GM12874 (cell line): ENCODE measurements at regions not wholly inside any gene's neighbourhood (a gene's known extent, or its start where the extent isn't known, plus 50 kb on each side); places are given as distances from the start of the nearest gene placed in this dataset.

Source experiments
- TF ChIP-seq, protein P1 (sequence below): IDR thresholded peaks from 2 replicates; pipeline ENCODE4 v1.5.1; 2011; ENCODE audit warnings: low read depth, mild to moderate bottlenecking, control low read depth, low read length, moderate library complexity; ENCODE audit not compliant: insufficient read depth

DNA sequence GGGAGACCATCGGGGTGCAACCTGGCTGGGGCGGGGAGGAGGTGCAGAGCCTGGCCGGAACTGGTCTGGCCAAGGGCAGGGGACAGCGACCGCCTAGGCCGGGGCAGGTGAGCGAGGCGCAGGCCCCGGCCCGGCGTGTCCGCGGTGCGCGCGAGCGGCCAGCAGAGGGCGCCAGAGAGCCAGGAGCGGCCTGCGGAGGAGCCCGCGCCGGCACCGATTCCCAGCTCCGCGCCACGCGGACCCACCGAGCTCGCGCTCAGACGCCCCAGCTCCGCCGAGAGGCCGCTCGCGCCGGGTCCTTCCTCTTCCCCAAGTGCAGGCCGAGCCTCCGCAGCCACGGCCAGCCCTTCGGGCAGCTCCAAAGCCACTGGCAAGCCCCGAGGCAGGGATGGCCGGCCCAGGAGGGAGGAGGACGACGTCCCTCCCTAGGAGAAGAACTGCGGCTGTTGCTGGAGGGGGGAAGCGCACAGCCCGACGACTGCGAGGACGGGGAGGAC lies 128.9 kb upstream of the HMX1 start:
- TF ChIP-seq, protein P1, sequence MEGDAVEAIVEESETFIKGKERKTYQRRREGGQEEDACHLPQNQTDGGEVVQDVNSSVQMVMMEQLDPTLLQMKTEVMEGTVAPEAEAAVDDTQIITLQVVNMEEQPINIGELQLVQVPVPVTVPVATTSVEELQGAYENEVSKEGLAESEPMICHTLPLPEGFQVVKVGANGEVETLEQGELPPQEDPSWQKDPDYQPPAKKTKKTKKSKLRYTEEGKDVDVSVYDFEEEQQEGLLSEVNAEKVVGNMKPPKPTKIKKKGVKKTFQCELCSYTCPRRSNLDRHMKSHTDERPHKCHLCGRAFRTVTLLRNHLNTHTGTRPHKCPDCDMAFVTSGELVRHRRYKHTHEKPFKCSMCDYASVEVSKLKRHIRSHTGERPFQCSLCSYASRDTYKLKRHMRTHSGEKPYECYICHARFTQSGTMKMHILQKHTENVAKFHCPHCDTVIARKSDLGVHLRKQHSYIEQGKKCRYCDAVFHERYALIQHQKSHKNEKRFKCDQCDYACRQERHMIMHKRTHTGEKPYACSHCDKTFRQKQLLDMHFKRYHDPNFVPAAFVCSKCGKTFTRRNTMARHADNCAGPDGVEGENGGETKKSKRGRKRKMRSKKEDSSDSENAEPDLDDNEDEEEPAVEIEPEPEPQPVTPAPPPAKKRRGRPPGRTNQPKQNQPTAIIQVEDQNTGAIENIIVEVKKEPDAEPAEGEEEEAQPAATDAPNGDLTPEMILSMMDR: peak; percentile 63

DNA sequence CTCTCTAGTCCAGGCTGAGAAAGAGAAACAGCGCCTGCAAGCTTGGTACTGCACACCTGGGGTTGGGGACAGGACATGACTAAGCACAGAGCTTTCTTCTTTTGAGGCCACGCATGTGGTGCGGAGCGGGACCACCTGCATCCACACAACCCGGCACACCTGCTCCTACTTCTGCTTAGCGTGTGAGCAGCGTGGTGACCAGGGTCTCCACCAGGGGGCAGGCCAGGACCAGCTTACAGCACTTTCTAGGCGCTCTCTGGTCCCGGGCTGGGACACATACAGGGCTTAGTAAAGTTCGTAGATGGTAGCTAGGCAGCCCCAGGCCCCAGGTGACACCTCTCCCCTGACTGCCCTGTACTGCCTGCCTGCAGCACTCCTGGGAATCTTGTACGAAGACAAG lies 89.7 kb upstream of the HMX1 start:
- TF ChIP-seq, protein P1: peak; percentile 33; the same call in 1 of the 2 replicates

DNA sequence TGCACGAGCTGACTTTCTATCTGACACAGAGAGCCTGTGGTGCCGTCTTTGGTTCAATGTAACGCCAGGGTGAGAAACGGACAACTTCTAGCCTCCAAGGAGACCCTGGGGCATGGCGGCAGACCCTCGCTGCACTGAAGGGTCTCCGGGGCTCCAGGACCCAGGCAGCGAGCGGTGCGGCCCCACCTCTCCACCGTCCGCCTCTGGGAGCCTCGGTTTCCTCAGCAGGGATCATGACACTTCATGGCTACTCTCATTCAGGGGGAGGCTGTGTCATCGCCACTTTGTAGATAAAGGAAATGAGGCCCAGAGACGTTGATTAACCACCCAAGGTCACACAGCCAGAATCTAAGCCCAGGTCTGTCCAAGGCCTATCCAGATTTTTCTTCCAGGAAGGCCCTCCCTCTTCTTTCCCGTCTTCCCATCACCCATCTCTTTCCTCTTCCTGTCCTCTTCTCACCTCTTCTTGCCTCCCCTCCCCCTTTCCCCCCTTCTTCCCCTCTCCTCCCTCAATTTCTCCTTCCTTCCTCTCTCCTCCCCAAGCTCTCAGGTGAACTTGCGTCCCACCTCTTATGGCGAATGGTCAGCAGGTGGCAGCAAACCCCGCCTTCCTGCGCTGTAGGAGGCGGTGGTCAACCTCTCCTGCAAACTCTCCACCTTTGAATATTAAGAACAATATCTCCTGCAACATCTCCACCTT lies 69.3 kb upstream of the HMX1 start:
- TF ChIP-seq, protein P1: no peak

DNA sequence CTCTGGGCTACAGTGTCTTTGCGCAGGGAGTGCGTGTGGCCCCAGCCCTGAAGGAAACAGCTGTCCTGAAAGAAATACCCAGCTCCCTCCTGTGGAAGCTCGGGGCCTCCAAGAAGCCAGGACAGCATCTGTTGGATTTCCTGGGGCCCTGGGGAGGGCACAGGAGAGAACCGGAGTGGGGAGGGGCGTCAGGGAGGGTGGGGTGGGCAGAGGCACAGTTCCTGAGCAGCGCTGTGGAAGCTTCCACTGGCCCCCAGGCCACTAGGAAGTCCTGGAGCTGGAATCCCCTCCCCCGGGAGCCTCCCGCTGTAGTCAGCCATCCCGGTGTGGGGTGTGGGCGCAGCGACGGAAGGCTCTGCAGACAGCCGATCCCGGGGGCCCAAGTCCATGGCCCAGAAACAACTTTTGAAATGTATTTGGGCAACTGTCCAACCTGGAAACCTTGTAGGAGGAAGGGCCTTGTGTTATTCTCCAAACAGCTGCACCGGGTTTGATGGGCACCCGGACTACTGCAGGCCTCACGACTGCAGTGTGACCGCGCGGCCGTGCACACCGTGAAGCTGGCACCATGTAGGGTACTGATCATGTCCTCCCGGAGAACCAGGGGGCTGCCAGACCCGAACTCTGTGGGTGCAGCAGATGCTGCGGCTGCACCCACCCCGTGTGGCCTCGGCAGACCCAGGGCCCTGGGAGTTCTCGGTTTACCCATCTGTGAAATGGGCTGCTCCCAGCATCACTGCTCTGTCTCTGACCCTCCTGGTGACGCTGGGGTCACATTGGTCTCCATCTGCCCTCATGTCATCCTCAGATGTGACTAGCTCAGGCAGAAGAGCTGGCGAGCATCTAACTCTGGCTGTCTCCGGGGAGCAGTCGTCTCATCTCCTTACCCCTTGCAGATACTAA lies 68.5 kb upstream of the HMX1 start:
- TF ChIP-seq, protein P1: no peak

DNA sequence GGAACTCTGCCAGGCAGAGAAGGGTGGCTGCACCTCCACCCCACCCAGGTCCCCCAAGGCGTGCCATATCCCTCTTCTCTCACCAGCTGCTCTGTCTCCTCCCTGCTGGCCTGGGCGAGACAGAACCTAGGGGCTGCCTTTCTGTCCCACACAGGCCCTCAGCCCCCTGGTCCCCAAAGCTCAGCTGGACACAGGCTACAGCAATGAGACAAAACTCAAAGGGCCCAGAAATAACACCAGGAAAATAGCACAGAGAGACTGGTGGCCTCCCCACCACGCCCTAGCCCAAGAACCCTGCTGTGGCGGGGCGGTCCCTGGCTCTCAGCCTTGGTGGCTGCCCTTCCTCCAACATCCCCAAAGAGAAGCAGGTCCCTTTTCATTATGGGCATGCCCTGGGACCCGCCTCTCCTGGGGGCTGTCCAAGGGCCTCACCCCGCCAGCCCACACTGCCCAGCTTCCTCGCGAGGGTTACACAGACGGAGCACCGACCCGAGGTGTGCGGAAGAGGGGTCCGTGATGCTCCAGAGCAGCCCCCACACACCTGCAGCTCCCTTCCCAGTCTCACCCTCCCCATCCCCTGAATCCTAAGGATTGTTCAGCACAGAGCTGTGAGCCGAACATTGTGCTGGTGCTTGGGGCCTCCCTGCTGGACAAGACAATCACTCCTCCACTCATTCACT lies 67.7 kb upstream of the HMX1 start:
- TF ChIP-seq, protein P1: no peak

DNA sequence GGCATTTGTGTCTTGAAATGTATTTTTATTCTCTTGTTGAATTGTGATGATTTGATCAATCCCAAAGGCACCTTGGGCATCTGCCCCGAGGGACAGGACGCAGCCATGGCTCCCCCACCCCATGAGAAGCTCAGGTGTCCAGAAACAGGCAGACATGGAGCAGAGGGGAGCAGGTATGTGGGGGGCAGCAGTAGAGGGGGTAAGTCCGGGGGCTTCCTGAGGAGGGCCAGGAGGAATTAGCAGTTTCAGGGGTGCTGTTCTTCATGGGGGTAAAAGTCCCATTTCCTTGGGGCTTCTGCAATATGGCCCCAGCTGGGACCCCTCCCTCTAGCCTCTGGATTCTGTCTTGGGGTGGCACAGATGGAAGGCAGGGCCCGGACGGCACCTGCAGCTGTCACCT lies 67.0 kb upstream of the HMX1 start:
- TF ChIP-seq, protein P1: no peak

DNA sequence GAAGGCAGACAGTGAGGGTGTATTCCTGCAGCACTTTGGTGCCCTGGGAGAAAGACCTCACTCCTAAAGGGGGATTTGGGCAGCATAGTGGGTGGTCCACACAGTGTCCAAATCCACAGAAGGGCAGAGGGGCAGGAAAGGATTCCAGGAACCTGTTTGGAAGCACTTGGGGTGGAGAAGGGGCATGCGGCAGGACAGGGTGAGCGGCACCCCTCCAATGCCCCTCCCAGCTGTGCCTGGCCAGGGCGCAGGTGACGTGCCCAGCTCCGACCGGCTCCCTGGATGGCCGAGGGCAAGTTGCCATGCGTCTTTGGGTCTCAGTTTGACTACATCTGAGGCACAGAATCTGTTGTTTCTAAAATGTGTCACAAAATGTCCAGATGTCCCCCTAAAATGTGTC lies 66.5 kb upstream of the HMX1 start:
- TF ChIP-seq, protein P1: no peak
